Choroid plexus epithelial cell (primary cell): ENCODE measurements at regions not wholly inside any gene's neighbourhood (a gene's known extent, or its start where the extent isn't known, plus 50 kb on each side); places are given as distances from the start of the nearest gene placed in this dataset.

Experiments
- DNase-seq: peaks from one replicate; pipeline ENCODE4 v3.0.0-alpha.2; 2010; ENCODE audit warnings: low read depth
- H3K4me3 ChIP-seq: 2 replicates; pipeline ENCODE4 v1.5.1; 2011; ENCODE audit warnings: low read depth, mild to moderate bottlenecking, control low read depth, low read length, moderate library complexity
- TF ChIP-seq, protein P1 (sequence below): conservative IDR thresholded peaks from 2 replicates; pipeline ENCODE4 v1.5.1; 2011; ENCODE audit warnings: low read depth, mild to moderate bottlenecking, control low read depth, inconsistent platforms, low read length, moderate library complexity

DNA sequence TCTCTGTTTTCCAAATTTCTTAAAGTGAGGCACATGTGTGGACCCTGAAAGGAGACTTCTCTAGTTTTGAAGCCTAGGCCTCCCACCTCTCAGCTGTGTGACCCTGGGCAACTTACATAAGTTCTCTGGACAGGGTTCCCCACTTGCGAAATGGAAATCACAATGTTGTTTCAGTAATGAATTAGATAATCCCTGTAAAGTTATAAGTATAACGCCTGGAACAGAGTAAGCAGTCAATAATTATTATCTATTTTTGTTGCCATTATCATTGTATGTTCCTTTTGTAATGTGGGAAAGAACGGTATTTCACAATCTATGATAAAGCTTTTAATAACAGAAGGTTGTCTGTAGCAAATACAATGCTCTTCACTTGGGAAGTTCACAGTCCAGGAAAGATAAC, 437.3 kb upstream of the ZNF507 start:
- no peak for DNase-seq
- TF ChIP-seq, protein P1, sequence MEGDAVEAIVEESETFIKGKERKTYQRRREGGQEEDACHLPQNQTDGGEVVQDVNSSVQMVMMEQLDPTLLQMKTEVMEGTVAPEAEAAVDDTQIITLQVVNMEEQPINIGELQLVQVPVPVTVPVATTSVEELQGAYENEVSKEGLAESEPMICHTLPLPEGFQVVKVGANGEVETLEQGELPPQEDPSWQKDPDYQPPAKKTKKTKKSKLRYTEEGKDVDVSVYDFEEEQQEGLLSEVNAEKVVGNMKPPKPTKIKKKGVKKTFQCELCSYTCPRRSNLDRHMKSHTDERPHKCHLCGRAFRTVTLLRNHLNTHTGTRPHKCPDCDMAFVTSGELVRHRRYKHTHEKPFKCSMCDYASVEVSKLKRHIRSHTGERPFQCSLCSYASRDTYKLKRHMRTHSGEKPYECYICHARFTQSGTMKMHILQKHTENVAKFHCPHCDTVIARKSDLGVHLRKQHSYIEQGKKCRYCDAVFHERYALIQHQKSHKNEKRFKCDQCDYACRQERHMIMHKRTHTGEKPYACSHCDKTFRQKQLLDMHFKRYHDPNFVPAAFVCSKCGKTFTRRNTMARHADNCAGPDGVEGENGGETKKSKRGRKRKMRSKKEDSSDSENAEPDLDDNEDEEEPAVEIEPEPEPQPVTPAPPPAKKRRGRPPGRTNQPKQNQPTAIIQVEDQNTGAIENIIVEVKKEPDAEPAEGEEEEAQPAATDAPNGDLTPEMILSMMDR = no peak
- H3K4me3 ChIP-seq = no peak overlapping the region

DNA sequence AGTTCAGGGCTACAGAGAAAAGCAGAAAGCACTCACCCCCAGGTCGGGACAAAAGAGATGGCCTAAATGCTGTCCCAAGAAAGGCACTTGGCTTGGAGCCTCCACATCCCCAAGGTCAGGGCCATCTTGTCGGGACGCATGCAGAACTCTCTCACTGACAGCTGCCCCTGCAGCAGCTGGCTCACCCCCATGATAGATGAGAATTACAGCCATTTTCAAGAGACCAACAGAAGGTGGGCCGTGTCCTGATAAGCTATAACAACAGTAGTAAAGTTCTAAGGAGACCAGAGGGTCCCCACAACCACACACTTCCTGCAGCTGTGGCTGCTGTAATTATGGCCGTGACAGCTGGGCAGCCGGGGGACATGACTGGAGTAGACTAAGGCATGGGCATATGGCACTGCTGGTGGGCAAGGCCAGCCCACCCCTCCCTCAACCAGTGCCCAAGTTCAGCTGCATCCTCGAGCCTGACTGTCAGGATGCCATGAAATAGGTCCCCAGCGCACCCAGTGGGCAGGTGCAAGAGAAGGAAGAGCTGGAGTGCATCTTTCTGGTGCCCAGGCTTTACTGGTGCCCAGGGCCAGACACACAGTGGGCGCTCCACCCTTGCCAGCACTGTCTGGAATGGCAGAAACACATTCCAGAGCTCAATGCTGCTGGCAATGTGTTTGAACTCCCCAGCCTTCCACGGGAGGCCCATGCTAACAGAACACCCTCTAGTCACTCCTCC, 436.7 kb upstream of the ZNF507 start:
- TF ChIP-seq, protein P1 = no peak
- H3K4me3 ChIP-seq = no peak overlapping the region
- no peak for DNase-seq

DNA sequence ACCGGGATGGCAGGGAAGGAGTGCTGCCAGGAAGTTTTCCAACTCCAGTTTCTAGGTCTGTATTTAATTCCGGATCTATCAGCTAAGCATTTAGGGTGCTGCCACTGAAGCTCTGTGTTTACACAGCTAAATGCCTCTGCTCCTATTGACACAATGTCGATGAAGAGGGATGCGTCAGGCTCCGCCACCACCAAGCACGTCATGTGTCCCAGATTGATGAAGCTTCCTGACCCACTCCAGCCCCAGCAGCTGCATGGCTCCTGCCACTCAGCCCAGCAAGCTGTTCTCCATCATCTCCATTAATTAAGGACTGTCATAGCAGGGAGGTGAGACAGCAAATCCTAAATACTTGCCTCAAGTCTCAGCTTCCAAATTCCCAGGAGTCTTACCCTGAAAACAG, 435.2 kb upstream of the ZNF507 start:
- no peak for DNase-seq
- TF ChIP-seq, protein P1 = no peak
- H3K4me3 ChIP-seq = no peak overlapping the region

DNA sequence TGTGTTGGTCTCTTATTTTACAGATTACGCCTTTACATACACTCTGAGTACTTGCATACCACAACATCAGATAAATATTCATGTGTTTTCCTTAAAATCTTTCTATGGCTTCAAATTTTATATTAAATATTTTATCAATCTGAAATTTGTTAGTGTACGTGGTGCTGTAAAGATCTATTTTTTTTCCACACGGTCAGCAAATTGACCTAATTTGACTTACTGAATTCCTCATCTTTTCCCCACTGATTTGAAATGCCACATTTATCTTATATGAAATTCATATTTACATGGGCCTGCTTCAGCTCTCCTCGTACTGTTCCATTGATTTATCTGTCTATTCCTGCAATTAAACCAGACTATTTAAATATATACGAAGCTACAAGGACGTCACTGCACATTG, 433.8 kb upstream of the ZNF507 start:
- DNase-seq = no peak
- TF ChIP-seq, protein P1 = no peak
- no peak overlapping the region for H3K4me3 ChIP-seq

DNA sequence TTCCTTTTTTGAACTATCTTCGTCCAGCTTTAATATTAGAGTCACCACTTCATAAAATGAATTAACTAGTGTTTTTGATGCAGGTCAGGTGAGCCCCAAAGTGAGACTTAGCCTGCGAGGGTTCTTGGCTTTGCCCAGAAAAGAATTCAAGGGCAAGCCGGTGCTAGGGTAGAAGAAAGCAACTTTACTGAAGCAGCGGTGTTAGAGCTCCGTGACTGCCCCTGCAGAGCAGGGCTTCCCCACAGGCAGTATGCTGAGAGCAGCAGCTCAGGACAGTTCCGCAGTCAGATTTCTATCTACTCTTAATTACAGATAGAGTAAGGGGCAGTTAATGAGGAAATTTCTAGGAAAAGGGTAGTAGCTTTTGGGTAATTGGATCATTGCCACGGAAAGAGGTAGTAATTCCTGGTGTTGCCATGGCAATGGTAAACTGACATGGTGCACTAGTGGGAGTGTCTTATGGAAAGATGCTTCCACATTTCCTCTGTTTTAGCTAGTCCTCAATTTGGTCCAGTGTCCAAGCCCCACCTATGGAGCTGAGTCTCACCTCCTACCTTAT, 432.2 kb upstream of the ZNF507 start:
- TF ChIP-seq, protein P1 = no peak
- H3K4me3 ChIP-seq = no peak overlapping the region
- DNase-seq = no peak

DNA sequence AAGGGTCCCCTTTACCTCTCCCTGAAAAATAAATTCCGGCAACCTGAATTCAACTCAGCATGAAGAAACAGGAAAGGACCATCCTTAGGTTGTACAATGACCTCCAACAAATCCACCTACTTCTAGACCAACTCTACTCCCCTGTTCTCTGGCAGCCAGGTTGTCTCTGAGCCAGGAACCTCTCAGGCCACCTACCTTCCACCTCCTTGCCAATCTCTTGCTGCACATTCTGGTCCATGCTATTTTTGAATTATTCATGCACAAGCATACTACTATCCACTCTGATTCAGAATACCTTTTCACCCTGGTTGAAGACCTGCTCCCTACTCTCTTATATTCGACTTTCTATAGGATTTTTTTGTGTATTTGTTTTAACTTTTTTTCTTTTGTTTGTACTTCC, 415.0 kb upstream of the ZNF507 start:
- DNase-seq = no peak
- no peak overlapping the region for H3K4me3 ChIP-seq
- TF ChIP-seq, protein P1 = no peak

DNA sequence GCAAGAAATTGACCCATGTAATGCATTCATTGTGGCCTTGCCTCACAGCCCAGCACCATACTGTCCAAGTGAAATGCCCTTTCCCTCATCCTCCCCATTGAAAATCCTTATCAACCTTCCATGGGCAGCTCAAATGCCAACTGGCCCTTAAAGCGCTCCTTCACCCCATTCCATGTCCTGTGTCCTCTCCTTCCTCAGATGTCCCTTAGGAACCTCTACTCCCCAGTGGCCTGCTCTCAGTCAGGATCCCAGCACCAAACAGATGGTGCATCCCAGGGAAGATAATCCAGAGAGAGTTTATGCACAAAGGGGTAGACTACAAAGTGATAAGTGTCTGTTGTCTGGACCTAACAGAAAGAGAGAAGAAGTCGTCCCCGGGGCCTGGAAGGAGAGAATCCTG, 407.4 kb upstream of the ZNF507 start:
- H3K4me3 ChIP-seq = no peak overlapping the region
- no peak for DNase-seq
- TF ChIP-seq, protein P1 = no peak
